GM23338 (cell line): ENCODE measurements at regions not wholly inside any gene's neighbourhood (a gene's known extent, or its start where the extent isn't known, plus 50 kb on each side); places are given as distances from the start of the nearest gene placed in this dataset.

Source experiments
- ATAC-seq: fragments of 200-7000 bp; cut with Tn5 transposase; 3 replicates; pipeline ENCODE4 v1.9.1; 2020
- DNase-seq: peaks from one replicate; pipeline ENCODE4 v3.0.0-alpha.2; 2015; ENCODE audit warnings: low spot score
- H2AFZ ChIP-seq: fragments of 200-600 bp; sonication (generic); 2 replicates; pipeline ENCODE4 v1.8.0; 2016; ENCODE audit warnings: antibody characterized with exemption, mild to moderate bottlenecking, moderate library complexity
- H3F3A ChIP-seq: fragments of 200-600 bp; sonication (generic); replicated peaks from 2 replicates; pipeline ENCODE4 v1.8.0; 2017; ENCODE audit warnings: antibody characterized with exemption, mixed run types, low read depth
- H3K27ac ChIP-seq: fragments of 200-600 bp; sonication (generic); 2 replicates; pipeline ENCODE4 v1.6.1; 2016; ENCODE audit warnings: low read depth
- H3K27me3 ChIP-seq: fragments of 200-600 bp; sonication (generic); 2 replicates; pipeline ENCODE4 v1.8.0; 2016; ENCODE audit warnings: mild to moderate bottlenecking, mixed run types, moderate library complexity; ENCODE audit not compliant: insufficient read depth
- H3K36me3 ChIP-seq: fragments of 200-600 bp; sonication (generic); 2 replicates; pipeline ENCODE4 v1.8.0; 2016; ENCODE audit warnings: mild to moderate bottlenecking; ENCODE audit not compliant: insufficient read depth
- H3K4me1 ChIP-seq: fragments of 200-600 bp; sonication (generic); 2 replicates; pipeline ENCODE4 v1.8.0; 2016; ENCODE audit warnings: mild to moderate bottlenecking, moderate library complexity; ENCODE audit not compliant: insufficient read depth
- H3K4me2 ChIP-seq: fragments of 200-600 bp; sonication (generic); 2 replicates; pipeline ENCODE4 v1.7.1; 2017; ENCODE audit warnings: mixed run types
- H3K4me3 ChIP-seq: fragments of 200-600 bp; sonication (generic); 2 replicates; pipeline ENCODE4 v1.6.1; 2016; ENCODE audit warnings: mixed run types
- H3K79me2 ChIP-seq: fragments of 200-600 bp; sonication (generic); replicated peaks from 2 replicates; pipeline ENCODE4 v1.8.0; 2017; ENCODE audit warnings: mild to moderate bottlenecking; ENCODE audit not compliant: insufficient read depth
- H3K9me2 ChIP-seq: fragments of 200-600 bp; sonication (generic); 2 replicates; pipeline ENCODE4 v1.8.0; 2017; ENCODE audit not compliant: insufficient read depth
- H4K20me1 ChIP-seq: fragments of 200-600 bp; sonication (generic); replicated peaks from 2 replicates; pipeline ENCODE4 v1.8.0; 2017; ENCODE audit warnings: mild to moderate bottlenecking; ENCODE audit not compliant: insufficient read depth
- H3K27ac Mint-ChIP-seq: 2 replicates; pipeline ENCODE4 v1.8.0; 2020; ENCODE audit warnings: inconsistent platforms, mild to moderate bottlenecking, moderate library complexity, mixed read lengths
- H3K27me3 Mint-ChIP-seq: 3 replicates; pipeline ENCODE4 v1.8.0; 2022; ENCODE audit warnings: low read depth, mild to moderate bottlenecking, moderate library complexity, mixed read lengths, inconsistent platforms; ENCODE audit not compliant: insufficient read depth, poor library complexity
- H3K36me3 Mint-ChIP-seq: 3 replicates; pipeline ENCODE4 v1.8.0; 2021; ENCODE audit warnings: low read depth, mild to moderate bottlenecking, inconsistent platforms, moderate library complexity, mixed read lengths
- H3K4me1 Mint-ChIP-seq: 3 replicates; pipeline ENCODE4 v1.8.0; 2020; ENCODE audit warnings: mild to moderate bottlenecking, inconsistent platforms, mixed read lengths
- H3K4me3 Mint-ChIP-seq: 3 replicates; pipeline ENCODE4 v1.8.0; 2021; ENCODE audit warnings: moderate library complexity, mild to moderate bottlenecking, inconsistent platforms, mixed read lengths
- H3K9me3 Mint-ChIP-seq: 3 replicates; pipeline ENCODE4 v1.8.0; 2020; ENCODE audit warnings: moderate library complexity, mild to moderate bottlenecking, inconsistent platforms, mixed read lengths
- CREB1 ChIP-seq: fragments of 250-450 bp; sonication (Bioruptor Pico); IDR thresholded peaks from 2 replicates; pipeline ENCODE4 v1.5.0; 2020; ENCODE audit warnings: low read depth, mild to moderate bottlenecking, moderate library complexity
- EZH2phosphoT487 ChIP-seq: fragments of 200-600 bp; sonication (generic); IDR thresholded peaks from one replicate; pipeline ENCODE4 v1.8.1; 2018; ENCODE audit warnings: antibody characterized with exemption; ENCODE audit not compliant: unreplicated experiment
- JUNB ChIP-seq: IDR thresholded peaks from one replicate; pipeline ENCODE4 v1.6.1; 2016; ENCODE audit warnings: antibody characterized with exemption; ENCODE audit not compliant: unreplicated experiment
- POLR2AphosphoS5 ChIP-seq: IDR thresholded peaks from 2 replicates; pipeline ENCODE4 v1.6.1; 2016; ENCODE audit warnings: antibody characterized with exemption, low read depth
- ZNF114 ChIP-seq: fragments of 250-450 bp; sonication (Bioruptor Pico); IDR thresholded peaks from 2 replicates; pipeline ENCODE4 v1.5.0; 2020; ENCODE audit warnings: mild to moderate bottlenecking, moderate library complexity
- ZNF331 ChIP-seq: fragments of 250-450 bp; sonication (Bioruptor Pico); IDR thresholded peaks from 2 replicates; pipeline ENCODE4 v1.5.0; 2020; ENCODE audit warnings: low read depth, mild to moderate bottlenecking, moderate library complexity
- TF ChIP-seq, protein P1 (sequence below), 2 experiments: fragments of 200-600 bp in 1 of 2; sonication (generic) in 1 of 2; conservative IDR thresholded peaks; 2 replicates each; pipeline versions ENCODE4 v1.5.1 to v1.6.1; 2016 to 2017; ENCODE audit warnings: antibody characterized with exemption in 2 of 2, low read depth in 2 of 2, mild to moderate bottlenecking in 2 of 2, moderate library complexity in 1 of 2
- TF ChIP-seq, protein P2 (sequence below): fragments of 250-450 bp; sonication (Bioruptor Pico); IDR thresholded peaks from 2 replicates; pipeline ENCODE4 v1.5.0; 2020; ENCODE audit warnings: mild to moderate bottlenecking, moderate library complexity
- TF ChIP-seq, protein P3 (sequence below): IDR thresholded peaks from one replicate; pipeline ENCODE4 v1.6.1; 2018; ENCODE audit warnings: antibody characterized with exemption; ENCODE audit not compliant: unreplicated experiment

- Histone ChIP-seq H3F3A (no peaks in the 10 kb centered on the region), H3K4me1 (no peaks in the 10 kb centered on the region), H4K20me1 (no peaks in the 10 kb centered on the region), H3K79me2 (no peaks in the 10 kb centered on the region), H3K4me3 (no peak overlapping the region), H3K9me2 (no peaks in the 10 kb centered on the region), H3K4me2 (no peak overlapping the region), H3K27me3 (no peaks in the 10 kb centered on the region), H3K27ac (no peak overlapping the region), H2AFZ (no peak overlapping the region), H3K36me3 (no peaks in the 10 kb centered on the region)
- DNase-seq, result peak; percentile 48
- peak; percentile 74 for ATAC-seq
- Mint-ChIP-seq H3K9me3 (no peaks in the 10 kb centered on the region), H3K4me3 (no peak overlapping the region), H3K27me3 (peaks cover 2% of the 10 kb centered on the region), H3K4me1 (no peaks in the 10 kb centered on the region), H3K36me3 (no peaks in the 10 kb centered on the region), H3K27ac (no peak overlapping the region)
- TF ChIP-seq, protein P1, sequence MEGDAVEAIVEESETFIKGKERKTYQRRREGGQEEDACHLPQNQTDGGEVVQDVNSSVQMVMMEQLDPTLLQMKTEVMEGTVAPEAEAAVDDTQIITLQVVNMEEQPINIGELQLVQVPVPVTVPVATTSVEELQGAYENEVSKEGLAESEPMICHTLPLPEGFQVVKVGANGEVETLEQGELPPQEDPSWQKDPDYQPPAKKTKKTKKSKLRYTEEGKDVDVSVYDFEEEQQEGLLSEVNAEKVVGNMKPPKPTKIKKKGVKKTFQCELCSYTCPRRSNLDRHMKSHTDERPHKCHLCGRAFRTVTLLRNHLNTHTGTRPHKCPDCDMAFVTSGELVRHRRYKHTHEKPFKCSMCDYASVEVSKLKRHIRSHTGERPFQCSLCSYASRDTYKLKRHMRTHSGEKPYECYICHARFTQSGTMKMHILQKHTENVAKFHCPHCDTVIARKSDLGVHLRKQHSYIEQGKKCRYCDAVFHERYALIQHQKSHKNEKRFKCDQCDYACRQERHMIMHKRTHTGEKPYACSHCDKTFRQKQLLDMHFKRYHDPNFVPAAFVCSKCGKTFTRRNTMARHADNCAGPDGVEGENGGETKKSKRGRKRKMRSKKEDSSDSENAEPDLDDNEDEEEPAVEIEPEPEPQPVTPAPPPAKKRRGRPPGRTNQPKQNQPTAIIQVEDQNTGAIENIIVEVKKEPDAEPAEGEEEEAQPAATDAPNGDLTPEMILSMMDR (conservative IDR thresholded peaks at IDR 0.05; ENCODE audit: low read depth in 2 of 2), result peak; percentile 44 to 47
- TF ChIP-seq EZH2phosphoT487, result no peak
Observed at GRCh38 chr14:22180045-22180444, 409.0 kb downstream of the DAD1 start.

GRCh38 chr14:22179190-22179589, 409.8 kb downstream of the DAD1 start:
- Mint-ChIP-seq H3K36me3 (no peaks in the 10 kb centered on the region), H3K27ac (no peak overlapping the region)
- no peak for ATAC-seq
- TF ChIP-seq, protein P2, sequence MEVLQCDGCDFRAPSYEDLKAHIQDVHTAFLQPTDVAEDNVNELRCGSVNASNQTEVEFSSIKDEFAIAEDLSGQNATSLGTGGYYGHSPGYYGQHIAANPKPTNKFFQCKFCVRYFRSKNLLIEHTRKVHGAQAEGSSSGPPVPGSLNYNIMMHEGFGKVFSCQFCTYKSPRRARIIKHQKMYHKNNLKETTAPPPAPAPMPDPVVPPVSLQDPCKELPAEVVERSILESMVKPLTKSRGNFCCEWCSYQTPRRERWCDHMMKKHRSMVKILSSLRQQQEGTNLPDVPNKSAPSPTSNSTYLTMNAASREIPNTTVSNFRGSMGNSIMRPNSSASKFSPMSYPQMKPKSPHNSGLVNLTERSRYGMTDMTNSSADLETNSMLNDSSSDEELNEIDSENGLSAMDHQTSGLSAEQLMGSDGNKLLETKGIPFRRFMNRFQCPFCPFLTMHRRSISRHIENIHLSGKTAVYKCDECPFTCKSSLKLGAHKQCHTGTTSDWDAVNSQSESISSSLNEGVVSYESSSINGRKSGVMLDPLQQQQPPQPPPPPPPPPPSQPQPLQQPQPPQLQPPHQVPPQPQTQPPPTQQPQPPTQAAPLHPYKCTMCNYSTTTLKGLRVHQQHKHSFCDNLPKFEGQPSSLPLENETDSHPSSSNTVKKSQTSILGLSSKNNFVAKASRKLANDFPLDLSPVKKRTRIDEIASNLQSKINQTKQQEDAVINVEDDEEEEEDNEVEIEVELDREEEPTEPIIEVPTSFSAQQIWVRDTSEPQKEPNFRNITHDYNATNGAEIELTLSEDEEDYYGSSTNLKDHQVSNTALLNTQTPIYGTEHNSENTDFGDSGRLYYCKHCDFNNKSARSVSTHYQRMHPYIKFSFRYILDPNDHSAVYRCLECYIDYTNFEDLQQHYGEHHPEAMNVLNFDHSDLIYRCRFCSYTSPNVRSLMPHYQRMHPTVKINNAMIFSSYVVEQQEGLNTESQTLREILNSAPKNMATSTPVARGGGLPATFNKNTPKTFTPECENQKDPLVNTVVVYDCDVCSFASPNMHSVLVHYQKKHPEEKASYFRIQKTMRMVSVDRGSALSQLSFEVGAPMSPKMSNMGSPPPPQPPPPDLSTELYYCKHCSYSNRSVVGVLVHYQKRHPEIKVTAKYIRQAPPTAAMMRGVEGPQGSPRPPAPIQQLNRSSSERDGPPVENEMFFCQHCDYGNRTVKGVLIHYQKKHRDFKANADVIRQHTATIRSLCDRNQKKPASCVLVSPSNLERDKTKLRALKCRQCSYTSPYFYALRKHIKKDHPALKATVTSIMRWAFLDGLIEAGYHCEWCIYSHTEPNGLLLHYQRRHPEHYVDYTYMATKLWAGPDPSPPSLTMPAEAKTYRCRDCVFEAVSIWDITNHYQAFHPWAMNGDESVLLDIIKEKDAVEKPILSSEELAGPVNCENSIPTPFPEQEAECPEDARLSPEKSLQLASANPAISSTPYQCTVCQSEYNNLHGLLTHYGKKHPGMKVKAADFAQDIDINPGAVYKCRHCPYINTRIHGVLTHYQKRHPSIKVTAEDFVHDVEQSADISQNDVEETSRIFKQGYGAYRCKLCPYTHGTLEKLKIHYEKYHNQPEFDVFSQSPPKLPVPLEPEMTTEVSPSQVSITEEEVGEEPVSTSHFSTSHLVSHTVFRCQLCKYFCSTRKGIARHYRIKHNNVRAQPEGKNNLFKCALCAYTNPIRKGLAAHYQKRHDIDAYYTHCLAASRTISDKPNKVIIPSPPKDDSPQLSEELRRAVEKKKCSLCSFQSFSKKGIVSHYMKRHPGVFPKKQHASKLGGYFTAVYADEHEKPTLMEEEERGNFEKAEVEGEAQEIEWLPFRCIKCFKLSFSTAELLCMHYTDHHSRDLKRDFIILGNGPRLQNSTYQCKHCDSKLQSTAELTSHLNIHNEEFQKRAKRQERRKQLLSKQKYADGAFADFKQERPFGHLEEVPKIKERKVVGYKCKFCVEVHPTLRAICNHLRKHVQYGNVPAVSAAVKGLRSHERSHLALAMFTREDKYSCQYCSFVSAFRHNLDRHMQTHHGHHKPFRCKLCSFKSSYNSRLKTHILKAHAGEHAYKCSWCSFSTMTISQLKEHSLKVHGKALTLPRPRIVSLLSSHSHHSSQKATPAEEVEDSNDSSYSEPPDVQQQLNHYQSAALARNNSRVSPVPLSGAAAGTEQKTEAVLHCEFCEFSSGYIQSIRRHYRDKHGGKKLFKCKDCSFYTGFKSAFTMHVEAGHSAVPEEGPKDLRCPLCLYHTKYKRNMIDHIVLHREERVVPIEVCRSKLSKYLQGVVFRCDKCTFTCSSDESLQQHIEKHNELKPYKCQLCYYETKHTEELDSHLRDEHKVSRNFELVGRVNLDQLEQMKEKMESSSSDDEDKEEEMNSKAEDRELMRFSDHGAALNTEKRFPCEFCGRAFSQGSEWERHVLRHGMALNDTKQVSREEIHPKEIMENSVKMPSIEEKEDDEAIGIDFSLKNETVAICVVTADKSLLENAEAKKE (CRISPR knock-in tag), result no peak
- TF ChIP-seq, protein P3, sequence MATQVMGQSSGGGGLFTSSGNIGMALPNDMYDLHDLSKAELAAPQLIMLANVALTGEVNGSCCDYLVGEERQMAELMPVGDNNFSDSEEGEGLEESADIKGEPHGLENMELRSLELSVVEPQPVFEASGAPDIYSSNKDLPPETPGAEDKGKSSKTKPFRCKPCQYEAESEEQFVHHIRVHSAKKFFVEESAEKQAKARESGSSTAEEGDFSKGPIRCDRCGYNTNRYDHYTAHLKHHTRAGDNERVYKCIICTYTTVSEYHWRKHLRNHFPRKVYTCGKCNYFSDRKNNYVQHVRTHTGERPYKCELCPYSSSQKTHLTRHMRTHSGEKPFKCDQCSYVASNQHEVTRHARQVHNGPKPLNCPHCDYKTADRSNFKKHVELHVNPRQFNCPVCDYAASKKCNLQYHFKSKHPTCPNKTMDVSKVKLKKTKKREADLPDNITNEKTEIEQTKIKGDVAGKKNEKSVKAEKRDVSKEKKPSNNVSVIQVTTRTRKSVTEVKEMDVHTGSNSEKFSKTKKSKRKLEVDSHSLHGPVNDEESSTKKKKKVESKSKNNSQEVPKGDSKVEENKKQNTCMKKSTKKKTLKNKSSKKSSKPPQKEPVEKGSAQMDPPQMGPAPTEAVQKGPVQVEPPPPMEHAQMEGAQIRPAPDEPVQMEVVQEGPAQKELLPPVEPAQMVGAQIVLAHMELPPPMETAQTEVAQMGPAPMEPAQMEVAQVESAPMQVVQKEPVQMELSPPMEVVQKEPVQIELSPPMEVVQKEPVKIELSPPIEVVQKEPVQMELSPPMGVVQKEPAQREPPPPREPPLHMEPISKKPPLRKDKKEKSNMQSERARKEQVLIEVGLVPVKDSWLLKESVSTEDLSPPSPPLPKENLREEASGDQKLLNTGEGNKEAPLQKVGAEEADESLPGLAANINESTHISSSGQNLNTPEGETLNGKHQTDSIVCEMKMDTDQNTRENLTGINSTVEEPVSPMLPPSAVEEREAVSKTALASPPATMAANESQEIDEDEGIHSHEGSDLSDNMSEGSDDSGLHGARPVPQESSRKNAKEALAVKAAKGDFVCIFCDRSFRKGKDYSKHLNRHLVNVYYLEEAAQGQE, result no peak
- TF ChIP-seq ZNF114 (CRISPR knock-in tag) (no peak), ZNF331 (CRISPR knock-in tag) (no peak), CREB1 (no peak), POLR2AphosphoS5 (no peak), JUNB (no peak)
- TF ChIP-seq, protein P1 (conservative IDR thresholded peaks at IDR 0.05; ENCODE audit: low read depth in 2 of 2), result no peak

More at GRCh38 chr14:22179190-22179589, 409.8 kb downstream of the DAD1 start:
- Histone ChIP-seq H3K36me3 (no peaks in the 10 kb centered on the region), H4K20me1 (no peaks in the 10 kb centered on the region), H3K4me1 (no peaks in the 10 kb centered on the region), H3K4me3 (no peak overlapping the region), H3K79me2 (no peaks in the 10 kb centered on the region), H3K27me3 (no peaks in the 10 kb centered on the region), H2AFZ (no peak overlapping the region), H3K4me2 (no peak overlapping the region), H3K9me2 (no peaks in the 10 kb centered on the region), H3F3A (no peaks in the 10 kb centered on the region), H3K27ac (no peak overlapping the region)
- H3K4me1 Mint-ChIP-seq, result no peaks in the 10 kb centered on the region
- no peak for DNase-seq
- H3K9me3 Mint-ChIP-seq, result no peaks in the 10 kb centered on the region
- H3K27me3 Mint-ChIP-seq, result peaks cover 2% of the 10 kb centered on the region
- H3K4me3 Mint-ChIP-seq, result no peak overlapping the region
